Body of pancreas (tissue), 4 donors: ENCODE measurements at regions not wholly inside any gene's neighbourhood (a gene's known extent, or its start where the extent isn't known, plus 50 kb on each side); places are given as distances from the start of the nearest gene placed in this dataset.

Experiments used
- POLR2A ChIP-seq, 3 donors: fragments of 450-650 bp; IDR thresholded peaks; one replicate each; pipeline ENCODE4 v1.6.1; 2016; ENCODE audit warnings: antibody characterized with exemption in 3 of 3, mild to moderate bottlenecking in 2 of 3
- TF ChIP-seq, protein P1 (sequence below), 7 experiments: fragments of 450-650 bp in 4 of 7; fragments of 200-600 bp in 3 of 7; sonication (generic) in 3 of 7; IDR thresholded peaks; one replicate each; pipeline ENCODE4 v1.5.1; 2016 to 2019; ENCODE audit warnings: antibody characterized with exemption in 7 of 7

DNA sequence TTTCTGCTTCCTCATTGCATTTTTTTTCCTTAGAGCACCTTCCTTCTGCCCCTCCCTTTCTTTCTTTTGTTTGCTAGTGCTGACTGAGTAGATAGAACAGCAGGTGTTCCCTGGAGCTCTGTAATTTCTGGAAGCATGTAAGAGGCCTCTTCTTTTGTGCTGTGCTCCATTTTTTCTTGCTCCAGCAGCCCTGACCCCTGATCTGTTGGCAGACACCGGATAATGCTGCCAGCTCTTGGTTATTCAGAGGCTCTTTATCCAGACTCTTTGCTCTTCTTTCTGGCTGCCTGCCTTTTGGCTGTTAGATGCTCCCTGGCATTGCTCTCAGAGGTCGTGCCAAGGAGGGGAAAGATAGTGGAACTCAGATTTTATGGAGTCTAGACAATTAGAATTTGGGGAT lies 104.4 kb upstream of the RBMS3 start:
- TF ChIP-seq, protein P1, sequence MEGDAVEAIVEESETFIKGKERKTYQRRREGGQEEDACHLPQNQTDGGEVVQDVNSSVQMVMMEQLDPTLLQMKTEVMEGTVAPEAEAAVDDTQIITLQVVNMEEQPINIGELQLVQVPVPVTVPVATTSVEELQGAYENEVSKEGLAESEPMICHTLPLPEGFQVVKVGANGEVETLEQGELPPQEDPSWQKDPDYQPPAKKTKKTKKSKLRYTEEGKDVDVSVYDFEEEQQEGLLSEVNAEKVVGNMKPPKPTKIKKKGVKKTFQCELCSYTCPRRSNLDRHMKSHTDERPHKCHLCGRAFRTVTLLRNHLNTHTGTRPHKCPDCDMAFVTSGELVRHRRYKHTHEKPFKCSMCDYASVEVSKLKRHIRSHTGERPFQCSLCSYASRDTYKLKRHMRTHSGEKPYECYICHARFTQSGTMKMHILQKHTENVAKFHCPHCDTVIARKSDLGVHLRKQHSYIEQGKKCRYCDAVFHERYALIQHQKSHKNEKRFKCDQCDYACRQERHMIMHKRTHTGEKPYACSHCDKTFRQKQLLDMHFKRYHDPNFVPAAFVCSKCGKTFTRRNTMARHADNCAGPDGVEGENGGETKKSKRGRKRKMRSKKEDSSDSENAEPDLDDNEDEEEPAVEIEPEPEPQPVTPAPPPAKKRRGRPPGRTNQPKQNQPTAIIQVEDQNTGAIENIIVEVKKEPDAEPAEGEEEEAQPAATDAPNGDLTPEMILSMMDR (IDR thresholded peaks at IDR 0.05): no peak
- TF ChIP-seq POLR2A (IDR thresholded peaks at IDR 0.05): no peak
